ENCODE measurements at regions not wholly inside any gene's neighbourhood (a gene's known extent, or its start where the extent isn't known, plus 50 kb on each side); places are given as distances from the start of the nearest gene placed in this dataset.

GRCh38 chr13:62629618-62630017 is 1214.0 kb upstream of the PCDH20 start:
- no peak for TF ChIP-seq EZH2 (IDR thresholded peaks at IDR 0.05; ENCODE audit: insufficient read depth, low read length)
- TF ChIP-seq CTCF (IDR thresholded peaks at IDR 0.05; ENCODE audit: insufficient read depth, low read depth, low read length): no peak
- Histone ChIP-seq H3K9me3 (ENCODE audit: insufficient read depth, low read depth, low read length) (no peaks in the 10 kb centered on the region), H3K79me2 (ENCODE audit: insufficient read depth, low read length) (no peaks in the 10 kb centered on the region), H3K27ac (ENCODE audit: low read depth, low read length) (no peak overlapping the region), H3K9ac (ENCODE audit: low read length) (no peak overlapping the region), H3K4me1 (ENCODE audit: insufficient read depth, low read length) (no peaks in the 10 kb centered on the region), H3K36me3 (ENCODE audit: insufficient read depth, low read length) (no peaks in the 10 kb centered on the region), H3K4me3 (ENCODE audit: insufficient read depth, low read depth, low read length) (no peak overlapping the region), H4K20me1 (ENCODE audit: insufficient read depth, low read length) (no peaks in the 10 kb centered on the region), H3K27me3 (ENCODE audit: insufficient read depth, low read length) (no peaks in the 10 kb centered on the region), H2AFZ (ENCODE audit: low read depth, low read length) (no peak overlapping the region), H3K4me2 (ENCODE audit: low read length) (no peak overlapping the region)
- DNase-seq (ENCODE audit: low read depth): no peak
- no peaks in the 10 kb centered on the region for H3K36me3 Mint-ChIP-seq (ENCODE audit: low read depth, unreplicated experiment)
- no peak overlapping the region for H3K27ac Mint-ChIP-seq (ENCODE audit: unreplicated experiment)
- H3K27me3 Mint-ChIP-seq (ENCODE audit: low read depth, unreplicated experiment): peaks cover 3% of the 10 kb centered on the region
- H3K4me1 Mint-ChIP-seq (ENCODE audit: low read depth, unreplicated experiment): peaks cover 6% of the 10 kb centered on the region
- H3K9me3 Mint-ChIP-seq (ENCODE audit: unreplicated experiment): peaks cover 4% of the 10 kb centered on the region
- no peak for FAIRE-seq
- H3K4me3 Mint-ChIP-seq (ENCODE audit: unreplicated experiment): no peak overlapping the region

- TF ChIP-seq CTCF (IDR thresholded peaks at IDR 0.05; ENCODE audit: insufficient read depth, low read depth, low read length): no peak
- no peak for TF ChIP-seq EZH2 (IDR thresholded peaks at IDR 0.05; ENCODE audit: insufficient read depth, low read length)
- H3K27ac Mint-ChIP-seq (ENCODE audit: unreplicated experiment): no peak overlapping the region
- FAIRE-seq (no peak), DNase-seq (ENCODE audit: low read depth) (no peak)
- H3K4me1 ChIP-seq (ENCODE audit: insufficient read depth, low read length): no peaks in the 10 kb centered on the region
- H3K9ac ChIP-seq (ENCODE audit: low read length): no peak overlapping the region
- no peak overlapping the region for H2AFZ ChIP-seq (ENCODE audit: low read depth, low read length)
- H3K36me3 Mint-ChIP-seq (ENCODE audit: low read depth, unreplicated experiment): no peaks in the 10 kb centered on the region
- H3K4me3 ChIP-seq (ENCODE audit: insufficient read depth, low read depth, low read length): no peak overlapping the region
- no peaks in the 10 kb centered on the region for H3K27me3 ChIP-seq (ENCODE audit: insufficient read depth, low read length)
- no peaks in the 10 kb centered on the region for H3K79me2 ChIP-seq (ENCODE audit: insufficient read depth, low read length)
- no peak overlapping the region for H3K27ac ChIP-seq (ENCODE audit: low read depth, low read length)
- peaks cover 3% of the 10 kb centered on the region for H3K27me3 Mint-ChIP-seq (ENCODE audit: low read depth, unreplicated experiment)
- H3K9me3 ChIP-seq (ENCODE audit: insufficient read depth, low read depth, low read length): no peaks in the 10 kb centered on the region
- H3K4me2 ChIP-seq (ENCODE audit: low read length): no peak overlapping the region
- H3K36me3 ChIP-seq (ENCODE audit: insufficient read depth, low read length): no peaks in the 10 kb centered on the region
- peaks cover 4% of the 10 kb centered on the region for H3K9me3 Mint-ChIP-seq (ENCODE audit: unreplicated experiment)
- H3K4me3 Mint-ChIP-seq (ENCODE audit: unreplicated experiment): no peak overlapping the region
- H4K20me1 ChIP-seq (ENCODE audit: insufficient read depth, low read length): no peaks in the 10 kb centered on the region
- H3K4me1 Mint-ChIP-seq (ENCODE audit: low read depth, unreplicated experiment): no peaks in the 10 kb centered on the region
Observed at GRCh38 chr13:62627226-62627625, 1211.6 kb upstream of the PCDH20 start.

GRCh38 chr13:62626771-62627170 is 1211.1 kb upstream of the PCDH20 start:
- no peak for FAIRE-seq
- TF ChIP-seq CTCF (IDR thresholded peaks at IDR 0.05; ENCODE audit: insufficient read depth, low read depth, low read length) (no peak), EZH2 (IDR thresholded peaks at IDR 0.05; ENCODE audit: insufficient read depth, low read length) (no peak)

More at GRCh38 chr13:62626771-62627170, 1211.1 kb upstream of the PCDH20 start:
- peaks cover 3% of the 10 kb centered on the region for H3K27me3 Mint-ChIP-seq (ENCODE audit: low read depth, unreplicated experiment)
- H3K36me3 Mint-ChIP-seq (ENCODE audit: low read depth, unreplicated experiment): no peaks in the 10 kb centered on the region
- H3K9me3 Mint-ChIP-seq (ENCODE audit: unreplicated experiment): peaks cover 4% of the 10 kb centered on the region
- H3K4me1 Mint-ChIP-seq (ENCODE audit: low read depth, unreplicated experiment): no peaks in the 10 kb centered on the region
- H3K4me3 Mint-ChIP-seq (ENCODE audit: unreplicated experiment): no peak overlapping the region
- H3K4me3 ChIP-seq (ENCODE audit: insufficient read depth, low read depth, low read length): no peak overlapping the region
- H3K4me2 ChIP-seq (ENCODE audit: low read length): no peak overlapping the region
- no peaks in the 10 kb centered on the region for H3K36me3 ChIP-seq (ENCODE audit: insufficient read depth, low read length)
- H3K9me3 ChIP-seq (ENCODE audit: insufficient read depth, low read depth, low read length): no peaks in the 10 kb centered on the region
- no peaks in the 10 kb centered on the region for H4K20me1 ChIP-seq (ENCODE audit: insufficient read depth, low read length)
- no peak overlapping the region for H3K27ac ChIP-seq (ENCODE audit: low read depth, low read length)
- DNase-seq (ENCODE audit: low read depth): no peak
- H3K79me2 ChIP-seq (ENCODE audit: insufficient read depth, low read length): no peaks in the 10 kb centered on the region
- no peaks in the 10 kb centered on the region for H3K4me1 ChIP-seq (ENCODE audit: insufficient read depth, low read length)
- H2AFZ ChIP-seq (ENCODE audit: low read depth, low read length): no peak overlapping the region
- H3K27ac Mint-ChIP-seq (ENCODE audit: unreplicated experiment): no peak overlapping the region
- no peaks in the 10 kb centered on the region for H3K27me3 ChIP-seq (ENCODE audit: insufficient read depth, low read length)
- no peak overlapping the region for H3K9ac ChIP-seq (ENCODE audit: low read length)

Measured in astrocyte (in vitro differentiated cells and primary cell).